GM19023 (cell line): ENCODE measurements at regions not wholly inside any gene's neighbourhood (a gene's known extent, or its start where the extent isn't known, plus 50 kb on each side); places are given as distances from the start of the nearest gene placed in this dataset.
"Not testable (repeated sequence)": the region's sequence is repeated elsewhere in the genome, so short reads cannot be mapped to it uniquely, and the experiment has no call there.

Source experiments
- ATAC-seq: cut with Tn5 transposase; IDR thresholded peaks from one replicate; pipeline ENCODE4 v1.9.1; 2021; ENCODE audit warnings: mild to moderate bottlenecking, moderate library complexity; ENCODE audit not compliant: unreplicated experiment

DNA sequence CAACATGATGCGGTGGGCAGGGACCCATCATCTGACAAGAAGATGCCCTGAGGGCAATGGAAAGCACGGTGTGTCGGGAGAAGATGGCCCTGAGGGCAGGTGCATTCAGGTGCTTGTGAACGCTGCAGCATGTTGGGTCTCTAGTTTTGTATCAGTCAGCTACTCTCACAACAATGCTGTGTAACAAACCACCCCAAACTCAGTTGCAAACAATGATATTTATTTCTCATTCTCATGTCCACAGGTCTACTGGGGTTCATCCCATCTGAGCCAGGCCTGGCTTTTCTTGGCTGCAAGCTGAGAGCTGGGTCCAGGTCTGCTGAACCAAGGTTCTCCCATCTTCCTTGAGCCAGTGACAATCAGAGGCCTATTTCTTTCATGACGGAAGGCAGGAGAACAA, 461.6 kb downstream of the PREX1 start:
- no peak for ATAC-seq

DNA sequence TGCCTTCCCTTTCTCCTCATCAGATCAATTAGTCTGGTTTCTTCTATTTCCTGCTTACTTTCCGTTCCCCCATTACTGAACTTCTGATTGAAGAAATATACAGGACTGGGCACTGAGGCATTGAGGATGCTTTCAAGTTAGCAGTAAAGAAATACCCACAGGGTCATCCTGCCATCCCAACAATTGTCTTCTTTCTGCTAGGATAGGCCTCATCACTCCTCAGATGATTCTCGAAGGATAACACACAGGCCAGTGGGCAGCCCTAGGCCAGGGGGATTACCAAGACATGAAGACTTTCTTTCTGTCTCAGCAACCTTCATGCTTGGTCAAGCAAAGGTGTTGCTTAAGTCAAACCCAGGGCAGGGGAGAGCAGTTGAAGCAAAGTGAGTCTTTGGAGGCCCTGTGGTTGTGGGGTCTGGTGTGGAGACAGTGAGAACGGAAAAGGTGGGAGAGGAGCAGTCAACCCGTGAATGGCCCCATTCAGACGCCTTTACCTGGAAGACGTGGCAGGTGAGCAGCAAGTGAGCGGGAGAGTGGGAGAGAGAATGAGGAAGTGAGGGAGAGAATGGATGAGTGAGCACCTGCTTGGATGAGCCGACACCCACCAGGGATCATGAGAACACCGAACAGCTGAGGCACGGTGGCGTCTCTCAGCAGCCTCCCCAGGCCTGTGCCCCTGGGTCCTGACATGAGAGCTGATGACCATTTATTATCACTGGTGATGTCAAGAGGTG, 462.9 kb downstream of the PREX1 start:
- no peak for ATAC-seq

DNA sequence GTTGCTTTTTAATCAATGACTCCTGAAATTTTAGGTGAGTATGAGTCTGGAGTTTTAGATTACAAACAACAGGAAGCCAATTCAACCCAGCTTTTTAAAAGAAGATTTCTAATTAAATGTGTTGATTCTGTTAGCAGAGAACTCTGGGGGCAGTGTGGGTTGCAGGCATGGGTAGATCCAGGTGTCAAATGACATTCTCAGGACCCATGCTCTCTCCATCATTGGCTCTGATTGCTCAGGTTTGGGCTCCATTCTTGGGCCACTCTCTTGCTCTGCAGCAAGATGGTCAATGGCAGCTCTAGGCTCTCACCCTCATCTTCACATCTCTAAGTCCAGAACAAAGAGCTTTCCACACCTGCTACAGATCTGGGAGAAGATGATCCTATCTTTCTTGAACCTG, 463.7 kb downstream of the PREX1 start:
- no peak for ATAC-seq

DNA sequence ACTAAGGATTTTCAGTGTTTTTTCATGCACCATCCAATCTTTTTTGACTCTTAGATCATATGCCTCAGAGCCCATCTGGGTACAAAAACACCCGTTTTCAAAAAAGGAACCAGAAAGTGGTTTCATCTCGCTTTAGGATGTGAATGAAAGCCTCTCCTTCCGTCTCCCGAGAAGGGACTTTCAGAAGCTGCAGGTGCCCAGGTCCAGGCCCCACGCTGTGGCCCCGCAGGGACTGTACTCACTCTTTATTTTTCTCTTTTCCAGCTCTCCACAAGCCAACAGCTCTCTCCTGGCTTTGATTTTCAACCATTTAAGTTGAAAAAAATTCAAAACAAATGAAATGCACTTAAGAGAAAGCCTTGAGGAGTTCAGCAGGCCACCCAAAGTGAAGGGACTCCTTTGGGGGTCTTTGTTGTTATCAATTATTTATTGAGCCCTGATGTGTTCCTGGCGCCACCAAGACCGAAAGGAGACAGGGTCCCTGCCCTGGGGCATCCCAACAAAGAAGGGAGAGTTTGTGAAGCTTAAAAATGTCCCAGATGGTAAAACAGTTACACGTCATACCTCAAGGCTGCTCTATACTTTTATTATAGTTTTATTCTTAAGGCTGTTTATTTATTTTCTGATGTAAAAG, 467.3 kb downstream of the PREX1 start:
- ATAC-seq: no peak

DNA sequence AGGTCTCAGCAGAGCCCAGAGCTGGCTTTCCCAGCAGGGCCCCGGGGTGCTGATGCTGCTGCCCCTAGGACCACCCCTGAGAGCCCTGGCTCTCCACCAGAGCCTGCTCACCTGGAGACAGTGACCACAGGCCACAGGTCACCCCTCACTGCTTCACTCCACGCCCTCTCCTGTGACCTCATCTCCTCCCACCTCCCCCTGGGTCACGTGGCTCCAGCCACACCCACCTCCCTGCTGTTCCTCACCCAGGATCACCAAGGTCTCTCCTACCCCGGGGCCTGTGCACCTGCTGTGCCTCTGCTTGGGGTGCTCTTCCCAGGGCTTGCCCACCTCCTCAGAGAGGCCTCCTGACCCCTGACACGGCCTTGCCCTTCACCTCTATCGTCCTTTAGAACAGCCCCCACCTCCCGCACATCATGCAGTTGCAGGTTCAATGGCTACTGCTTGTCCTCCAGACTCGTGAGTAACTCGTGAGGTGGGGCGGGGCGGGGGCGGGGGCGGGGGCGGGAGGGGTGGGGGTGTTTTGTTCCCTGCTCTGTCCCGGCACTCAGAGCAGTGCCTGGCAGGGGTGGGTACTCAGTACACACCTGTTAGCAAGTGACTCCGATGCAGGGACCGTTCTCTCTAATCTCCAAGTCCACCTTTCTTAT, 468.0 kb downstream of the PREX1 start:
- ATAC-seq: peak; percentile 73

DNA sequence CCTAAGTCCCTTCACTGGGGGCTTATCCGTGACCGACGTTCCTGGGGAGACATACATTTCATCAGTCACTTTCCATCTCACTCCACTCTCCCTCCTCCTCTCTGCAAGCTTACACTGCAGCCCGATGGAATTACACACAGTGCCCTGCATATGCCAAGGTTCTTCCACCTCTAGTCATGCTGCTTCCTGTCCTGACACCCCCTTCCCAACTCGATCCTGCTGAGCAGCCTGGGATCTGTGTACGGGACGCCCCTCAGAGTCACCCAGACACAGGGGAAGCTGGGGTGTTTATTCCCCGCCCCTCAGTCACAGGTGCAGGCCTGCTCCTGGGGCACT, 468.8 kb downstream of the PREX1 start:
- ATAC-seq: not testable (repeated sequence)

DNA sequence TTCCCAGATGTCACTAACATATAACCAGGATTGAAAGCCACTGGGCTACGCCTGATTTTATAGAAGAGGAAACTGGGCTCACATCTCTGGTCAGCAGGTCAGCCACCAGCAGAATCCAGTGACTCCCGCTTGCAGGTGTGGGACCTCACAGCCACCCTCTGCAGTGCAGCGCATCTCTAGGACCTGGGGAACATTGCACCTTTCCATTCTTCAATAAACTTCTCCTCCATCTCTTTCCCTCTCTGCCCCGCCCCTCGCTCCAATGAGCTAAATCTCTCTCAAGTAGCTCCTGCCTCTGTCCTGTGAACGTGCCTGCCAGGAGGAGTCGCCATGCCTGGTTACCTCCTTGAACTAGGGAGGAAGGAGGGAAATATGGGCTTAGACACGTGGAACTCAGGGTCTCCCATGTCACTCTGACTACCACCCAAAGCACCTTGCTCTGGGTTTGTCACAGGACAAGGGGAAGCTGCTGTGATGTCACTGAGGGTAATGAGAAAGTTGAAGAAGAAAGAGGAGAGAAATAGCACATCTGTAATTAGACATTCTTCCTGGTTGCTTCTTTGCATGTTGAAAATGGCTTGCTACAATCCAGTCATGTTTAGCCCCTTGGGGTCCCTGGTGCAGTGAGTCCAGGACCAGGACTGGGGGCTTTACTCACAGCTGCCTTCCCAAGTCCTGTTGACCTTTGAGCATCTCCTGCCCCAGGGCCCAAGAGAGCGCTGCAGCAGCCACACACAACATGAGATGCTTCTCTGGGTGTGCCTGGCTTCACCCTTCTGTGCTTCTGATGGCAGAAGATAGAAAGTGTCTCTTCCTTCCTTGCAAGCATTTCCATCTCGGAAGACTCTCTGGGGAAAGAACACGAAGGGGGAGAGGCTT, 469.4 kb downstream of the PREX1 start:
- no peak for ATAC-seq

DNA sequence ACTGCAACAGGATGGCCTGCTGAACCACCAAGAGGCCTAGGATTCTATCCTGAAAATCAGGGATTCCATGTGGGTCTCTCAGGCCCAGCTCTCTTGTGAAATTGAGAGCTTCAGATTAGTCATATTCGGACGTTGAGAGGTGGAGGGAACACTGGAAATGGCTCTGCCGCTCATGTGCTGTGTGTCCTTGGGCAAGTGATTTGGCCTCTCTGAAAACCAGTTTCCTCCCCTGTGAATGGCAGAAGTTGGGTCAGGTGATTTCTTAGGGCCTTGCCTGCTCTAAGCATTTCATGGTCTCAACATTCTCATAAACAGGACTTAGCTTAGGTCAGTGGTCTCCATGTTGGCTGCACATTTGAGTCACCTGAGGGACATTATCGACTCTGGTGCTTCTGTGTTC, 470.1 kb downstream of the PREX1 start:
- no peak for ATAC-seq

DNA sequence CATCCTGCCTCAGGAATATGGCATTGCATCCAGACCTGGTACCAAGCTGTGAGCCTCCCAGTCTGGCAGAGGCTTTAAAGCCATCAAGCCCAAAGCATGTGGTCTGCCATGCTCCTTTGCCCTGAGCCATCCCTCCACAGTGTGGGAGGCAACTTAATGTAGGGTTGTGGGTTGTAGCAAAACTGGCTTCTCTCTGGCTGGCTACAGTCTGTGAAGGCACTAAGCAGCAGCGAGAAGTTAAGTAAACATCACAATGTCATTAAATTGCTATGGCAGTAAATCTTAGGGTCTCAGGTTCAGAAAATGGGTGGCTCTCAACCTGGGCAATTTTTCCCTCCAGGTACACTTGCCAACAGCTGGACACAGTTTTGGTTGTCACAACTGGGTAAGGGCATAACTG, 472.9 kb downstream of the PREX1 start:
- no peak for ATAC-seq

DNA sequence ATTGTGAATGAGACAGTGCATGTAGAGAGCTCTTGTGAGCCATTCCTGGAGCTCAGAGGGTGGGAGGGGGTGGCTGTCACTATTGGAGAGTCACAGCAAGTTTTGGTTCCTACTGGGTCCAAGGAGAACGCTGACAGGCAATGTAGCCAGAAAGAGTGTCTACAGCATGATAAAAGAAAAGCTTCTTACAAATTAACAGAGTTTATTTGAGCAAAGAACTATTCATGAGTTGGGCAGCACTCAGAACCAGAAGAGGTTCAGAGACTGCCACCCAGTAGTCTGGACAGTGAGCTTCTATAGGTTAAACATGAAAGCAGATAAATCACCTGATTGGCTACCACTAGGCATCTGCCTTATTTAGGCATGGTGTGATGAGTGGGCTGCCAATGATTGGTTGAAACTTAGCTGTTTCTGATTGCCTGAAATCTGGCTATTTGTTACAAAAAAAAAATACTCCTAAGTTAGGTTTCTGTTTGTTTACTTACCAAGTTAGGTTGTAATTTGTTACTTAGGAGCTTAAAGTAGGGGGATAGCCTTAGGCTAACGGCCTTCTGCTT, 473.4 kb downstream of the PREX1 start:
- no peak for ATAC-seq

DNA sequence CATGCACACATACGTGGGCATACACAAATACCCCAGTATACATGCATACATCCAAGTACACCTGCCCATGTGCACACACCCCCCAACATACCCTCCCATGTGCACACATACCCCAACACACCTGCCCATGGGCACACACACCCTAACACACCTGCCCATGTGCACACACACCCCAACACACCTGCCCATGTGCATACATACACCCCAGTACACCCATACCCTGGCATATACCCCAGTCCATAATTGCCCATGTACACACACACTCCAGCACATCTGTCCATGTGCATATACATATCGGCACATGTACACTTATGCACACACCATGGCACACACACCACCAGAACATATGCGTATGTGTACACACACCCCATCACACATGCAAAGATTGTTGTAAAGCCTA, 475.2 kb downstream of the PREX1 start:
- ATAC-seq: no peak

DNA sequence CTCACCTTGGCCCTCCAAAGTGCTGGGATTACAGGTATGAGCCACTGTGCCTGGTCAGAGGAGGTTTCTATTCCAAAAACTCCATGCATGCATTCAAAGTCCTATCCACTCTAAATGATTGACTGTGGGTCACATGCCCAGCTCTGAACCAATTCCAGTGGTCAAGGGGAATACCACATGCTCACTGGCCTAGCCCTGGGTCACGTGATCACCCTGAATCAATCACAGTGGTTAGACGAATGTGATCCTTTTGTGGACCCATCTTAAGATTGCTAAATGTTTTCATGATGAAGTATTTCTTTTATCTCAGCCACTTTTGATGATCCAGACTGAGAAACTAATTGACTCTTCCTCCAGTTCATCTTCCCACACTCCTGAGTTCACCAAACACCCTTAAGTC, 475.8 kb downstream of the PREX1 start:
- ATAC-seq: no peak

DNA sequence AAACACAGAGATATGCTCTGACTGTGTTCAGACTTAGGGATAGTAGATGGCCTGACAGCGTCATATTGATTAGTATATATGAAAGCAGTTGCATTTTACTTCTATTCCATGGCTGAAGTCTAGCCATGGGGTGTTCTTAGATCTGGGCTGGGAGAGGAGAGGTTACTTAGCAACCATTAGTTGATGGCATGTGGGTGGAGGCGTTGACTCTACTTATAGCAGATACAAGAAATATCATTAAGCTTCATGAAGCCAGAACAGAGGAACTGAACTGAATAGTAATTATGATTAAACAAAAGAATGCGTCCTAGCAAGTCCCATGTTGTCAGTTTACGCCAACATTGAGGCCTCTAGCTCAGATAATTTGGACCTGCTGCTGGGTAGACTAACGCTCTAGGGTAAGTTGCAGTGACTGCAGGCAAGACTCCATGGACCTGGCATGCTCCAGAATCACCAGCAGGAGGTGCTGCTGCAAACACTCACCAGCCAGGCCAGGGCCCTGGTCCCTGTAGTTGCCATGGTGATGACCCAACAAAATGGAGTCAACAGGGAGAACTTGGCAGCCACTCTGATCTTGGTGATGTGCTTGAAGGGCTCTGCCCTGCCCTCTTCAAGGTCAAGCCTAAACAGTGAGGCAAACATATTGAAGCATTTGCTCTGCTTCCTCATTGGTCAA, 477.3 kb downstream of the PREX1 start:
- no peak for ATAC-seq

DNA sequence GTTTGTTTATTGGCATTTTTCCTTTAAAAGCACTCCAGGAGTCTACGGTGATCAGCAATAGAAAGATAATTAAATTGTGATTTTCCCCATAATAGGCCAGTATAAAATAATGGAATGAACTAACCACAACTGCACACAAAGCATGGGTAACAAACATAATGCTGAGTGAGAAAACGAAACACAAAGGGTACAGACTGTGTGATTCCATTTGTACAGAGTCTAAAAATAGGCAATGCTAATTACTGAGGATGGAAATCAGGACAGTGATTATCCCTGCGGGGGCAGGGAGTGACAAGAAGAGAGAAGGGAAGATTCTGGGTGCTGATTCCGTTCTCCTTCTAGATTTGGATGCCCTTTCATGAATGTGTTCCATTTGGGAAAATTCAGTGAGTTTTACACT, 478.1 kb downstream of the PREX1 start:
- ATAC-seq: no peak

DNA sequence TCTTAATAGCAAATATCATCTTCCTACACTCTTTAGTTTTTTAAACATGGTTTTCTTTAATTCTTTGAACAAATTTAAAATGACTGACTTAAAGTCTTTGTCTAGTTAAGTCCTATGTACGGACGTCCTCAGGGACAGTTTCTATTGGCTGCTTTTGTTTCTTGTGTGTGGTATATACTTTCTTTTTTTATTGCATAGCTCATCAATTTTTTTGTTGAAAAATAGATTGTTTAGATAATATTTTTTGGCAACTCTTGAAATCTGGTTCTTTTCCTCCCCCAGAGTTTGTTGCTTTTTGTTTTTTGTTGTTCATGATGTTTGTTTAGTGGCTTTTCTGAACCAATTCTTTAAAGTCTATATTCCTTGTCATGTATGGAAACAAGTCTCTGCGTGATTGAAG, 479.8 kb downstream of the PREX1 start:
- no peak for ATAC-seq

DNA sequence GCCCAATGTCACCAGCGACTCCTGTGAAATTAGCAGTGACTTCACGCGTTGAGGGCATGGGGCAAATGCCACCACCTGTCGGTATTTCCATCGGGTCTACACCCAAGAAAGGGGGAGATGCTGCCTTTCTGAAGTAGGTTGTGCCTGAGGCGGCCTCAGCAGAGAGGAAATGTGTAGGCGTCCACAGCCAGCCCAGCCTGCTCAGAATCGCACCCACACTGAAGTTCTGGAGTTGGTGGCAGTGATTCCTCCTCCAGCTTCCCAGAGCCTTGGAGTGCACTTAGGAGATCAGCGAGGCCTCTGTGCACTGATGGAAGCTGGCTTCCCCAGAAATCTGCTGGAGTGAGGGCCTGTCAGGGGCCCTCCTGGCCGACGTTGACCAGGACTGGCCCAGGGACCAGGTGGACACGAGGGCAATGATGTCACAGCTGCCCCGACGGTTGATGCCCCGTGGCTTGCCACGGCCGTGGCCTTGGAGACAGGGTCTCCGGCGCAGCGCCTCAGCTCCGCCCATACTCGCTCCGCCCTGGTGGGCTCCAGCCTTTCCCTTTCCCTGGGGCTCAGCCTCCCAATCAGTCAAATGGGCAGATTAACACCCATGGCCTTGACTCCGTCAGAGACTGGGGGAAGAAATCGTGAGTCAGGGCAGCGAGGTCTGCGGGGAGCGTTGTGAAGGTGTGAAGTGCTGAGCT, 484.8 kb downstream of the PREX1 start:
- ATAC-seq: no peak

DNA sequence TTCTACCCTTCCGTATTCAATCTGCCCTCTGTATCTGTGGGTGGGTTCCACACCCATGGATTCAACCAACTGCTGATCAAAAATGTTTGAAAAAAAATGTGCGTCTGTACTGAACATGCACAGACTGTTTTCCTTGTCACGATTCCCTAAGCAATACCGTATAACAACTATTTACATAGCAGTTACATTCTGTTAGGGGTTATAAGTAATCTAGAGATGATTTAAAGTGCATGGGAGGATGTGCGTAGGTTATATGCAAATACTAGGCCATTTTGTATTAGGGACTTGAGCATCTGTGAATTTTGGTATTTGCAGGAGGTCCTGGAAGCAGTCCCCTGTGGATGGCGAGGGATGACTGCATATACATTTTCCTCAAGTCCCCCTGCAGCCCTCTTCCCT, 486.9 kb downstream of the PREX1 start:
- ATAC-seq: no peak

DNA sequence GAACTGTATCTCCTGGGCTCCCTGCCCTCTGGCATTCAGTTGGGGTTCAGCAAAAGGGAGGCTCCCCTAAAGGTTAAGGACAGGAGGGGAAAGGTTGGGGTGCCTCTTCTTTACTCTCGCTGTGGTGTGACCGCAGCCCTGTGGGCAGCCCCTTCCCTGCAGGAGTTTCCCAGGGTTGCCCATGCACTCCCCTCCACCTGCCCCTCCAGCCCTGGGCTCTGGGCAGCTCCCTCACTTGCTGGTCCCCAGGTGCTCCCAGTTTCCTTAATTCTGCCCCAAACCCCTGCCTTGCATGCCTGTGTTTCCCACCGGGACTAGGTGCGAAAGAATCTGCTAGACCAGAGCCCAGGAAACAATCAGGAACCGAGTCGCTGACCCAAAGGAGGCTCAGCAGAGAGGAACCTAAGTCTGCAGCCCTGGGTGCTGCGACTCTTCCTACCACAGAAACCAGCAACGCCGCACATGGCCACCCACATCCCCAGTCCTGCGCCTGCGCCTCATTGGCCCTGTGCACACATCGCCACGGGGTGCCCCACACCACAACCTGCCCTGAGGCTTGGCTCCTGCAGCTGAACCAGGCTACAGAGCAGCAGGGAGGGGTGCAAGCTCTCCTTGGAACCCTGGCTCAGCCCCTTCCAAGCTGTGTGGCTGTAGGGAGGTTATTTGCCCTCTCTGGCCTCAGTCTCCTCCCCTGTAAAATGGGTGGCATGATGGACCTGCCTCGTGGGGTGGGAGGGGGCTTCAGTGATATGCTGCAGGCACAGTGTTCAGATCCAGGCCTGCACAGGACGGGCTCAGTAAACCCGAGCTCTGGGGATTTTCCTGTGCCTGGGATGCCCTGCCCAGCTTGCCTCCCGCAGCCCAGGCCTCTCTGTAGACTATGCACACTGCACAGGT, 487.6 kb downstream of the PREX1 start:
- ATAC-seq: no peak
